Sigmoid colon (tissue), 6 donors: ENCODE measurements at regions not wholly inside any gene's neighbourhood (a gene's known extent, or its start where the extent isn't known, plus 50 kb on each side); places are given as distances from the start of the nearest gene placed in this dataset.

Experiments
- DNase-seq: peaks from one replicate; pipeline ENCODE4 v3.0.0-alpha.2; 2019
- H3K27ac ChIP-seq, 4 donors: fragments of 200-600 bp; sonication (generic); one replicate each; pipeline ENCODE4 v1.5.1; 2016 to 2019; ENCODE audit warnings: mild to moderate bottlenecking in 1 of 4
- H3K27me3 ChIP-seq, 3 donors: fragments of 200-600 bp; sonication (generic); one replicate each; pipeline ENCODE4 v1.5.1; 2019; ENCODE audit warnings: mild to moderate bottlenecking in 1 of 3
- H3K36me3 ChIP-seq, 4 donors: fragments of 200-600 bp; sonication (generic); one replicate each; pipeline ENCODE4 v1.5.1; 2016 to 2019
- H3K4me1 ChIP-seq, 4 donors: fragments of 200-600 bp; sonication (generic); one replicate each; pipeline ENCODE4 v1.5.1; 2017 to 2019
- H3K4me3 ChIP-seq, 4 donors: fragments of 200-600 bp; sonication (generic); one replicate each; pipeline ENCODE4 v1.5.1; 2017 to 2019; ENCODE audit warnings: mild to moderate bottlenecking in 2 of 4, moderate library complexity in 1 of 4
- H3K9me3 ChIP-seq, 4 donors: fragments of 200-600 bp in 3 of 4; sonication (generic) in 3 of 4; one replicate each; pipeline versions ENCODE4 v1.5.1 to v1.6.1; 2013 to 2019
- CTCF ChIP-seq, 4 experiments: fragments of 450-650 bp in 3 of 4; fragments of 200-600 bp in 1 of 4; IDR thresholded peaks; one replicate each; pipeline ENCODE4 v1.5.1; 2016 to 2019; ENCODE audit warnings: antibody characterized with exemption in 4 of 4, mild to moderate bottlenecking in 3 of 4, moderate library complexity in 2 of 4
- EP300 ChIP-seq, 4 donors: sonication (generic); formaldehyde crosslinking; IDR thresholded peaks; one replicate each; pipeline ENCODE4 v1.6.1; 2017; ENCODE audit warnings: antibody characterized with exemption in 4 of 4
- POLR2A ChIP-seq, 2 donors: fragments of 450-650 bp; IDR thresholded peaks; one replicate each; pipeline ENCODE4 v1.6.1; 2016; ENCODE audit warnings: antibody characterized with exemption in 2 of 2, mild to moderate bottlenecking in 2 of 2, moderate library complexity in 2 of 2
- POLR2AphosphoS5 ChIP-seq, 4 donors: sonication (generic); formaldehyde crosslinking; IDR thresholded peaks; one replicate each; pipeline ENCODE4 v1.6.1; 2017; ENCODE audit warnings: antibody characterized with exemption in 4 of 4
- WGBS, 2 donors: extraction: QIAGEN DNeasy Blood & Tissue Kit; methylation state at CpG; one replicate each; pipeline ENCODE4 v1.1.7; 2013; 5-methylcytosine and 5-hydroxymethylcytosine counted together
- intact Hi-C: fragments of 100-400 bp; cut with DNase I; formaldehyde crosslinking; loops from one replicate; pipeline ENCODE4 v1.15.1; 2023
- donor health status: healthy with polysubstance abuse.
- donor health status: healthy.

GRCh38 chr1:84753516-84754385 is 63.5 kb upstream of the SSX2IP start:
- intact Hi-C loops: loop anchor here (5.0 to 10.0 kb wide), 4 partner anchors 86 to 311 kb away; partner anchors contain the start of gene RPF1
- Histone ChIP-seq H3K4me1 (peaks cover 0 to 12% (median 1%) of the 10 kb centered on the region in 4 donors), H3K9me3 (no peaks in the 10 kb centered on the region), H3K36me3 (no peaks in the 10 kb centered on the region), H3K27ac (no peak overlapping the region), H3K27me3 (no peaks in the 10 kb centered on the region), H3K4me3 (no peak overlapping the region)
- DNase-seq: peak; percentile 85
- WGBS, 2 donors: 44 to 47% methylated on average over 16 of the region's 16 CpGs
- TF ChIP-seq EP300 (IDR thresholded peaks at IDR 0.05) (no peak), CTCF (IDR thresholded peaks at IDR 0.05) (peak; percentile 85 to 92 (median 91)), POLR2A (IDR thresholded peaks at IDR 0.05) (no peak)

DNA sequence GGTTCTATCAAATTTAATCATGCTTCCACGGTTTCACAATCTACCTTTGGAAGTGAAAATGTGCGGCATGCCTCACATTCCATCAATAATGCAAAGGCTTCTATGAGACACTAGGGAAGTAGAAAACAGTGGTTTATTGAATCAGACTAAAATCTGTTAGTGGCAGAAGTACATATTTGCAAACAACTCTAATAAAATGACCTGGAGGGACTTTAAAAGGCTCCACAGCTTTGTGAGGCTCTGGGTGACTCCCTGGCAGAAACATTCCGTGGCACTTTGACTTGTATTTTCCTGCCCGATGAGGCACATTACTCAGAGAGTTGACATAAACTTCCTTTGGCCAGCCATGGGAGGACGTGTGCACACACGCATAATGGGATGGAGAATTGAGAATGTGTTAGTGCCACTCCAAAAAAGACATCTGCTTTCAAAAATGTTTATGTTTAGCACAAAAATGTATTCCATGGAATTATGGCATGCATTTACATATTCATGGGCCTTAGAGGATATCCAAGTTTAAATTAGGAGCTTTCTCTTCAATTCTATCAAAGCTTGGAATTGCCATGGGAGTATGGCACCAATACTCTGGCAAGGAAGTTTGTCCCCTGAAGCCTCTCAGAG is 60.0 kb upstream of the SSX2IP start:
- WGBS, 2 donors: 70 to 82% methylated on average over 6 of the region's 6 CpGs
- H3K27me3 ChIP-seq: no peaks in the 10 kb centered on the region
- H3K4me1 ChIP-seq: peaks cover 0 to 8% (median 1%) of the 10 kb centered on the region in 4 donors
- no peak overlapping the region for H3K27ac ChIP-seq
- intact Hi-C loops: loop anchor here (5.0 to 10.0 kb wide), 4 partner anchors 83 to 308 kb away; partner anchors contain the start of gene RPF1
- no peak overlapping the region for H3K4me3 ChIP-seq
- TF ChIP-seq POLR2AphosphoS5 (IDR thresholded peaks at IDR 0.05) (no peak), CTCF (IDR thresholded peaks at IDR 0.05) (no peak), POLR2A (IDR thresholded peaks at IDR 0.05) (no peak), EP300 (IDR thresholded peaks at IDR 0.05) (no peak)
- no peaks in the 10 kb centered on the region for H3K36me3 ChIP-seq
- H3K9me3 ChIP-seq: no peaks in the 10 kb centered on the region
- DNase-seq: no peak

DNA sequence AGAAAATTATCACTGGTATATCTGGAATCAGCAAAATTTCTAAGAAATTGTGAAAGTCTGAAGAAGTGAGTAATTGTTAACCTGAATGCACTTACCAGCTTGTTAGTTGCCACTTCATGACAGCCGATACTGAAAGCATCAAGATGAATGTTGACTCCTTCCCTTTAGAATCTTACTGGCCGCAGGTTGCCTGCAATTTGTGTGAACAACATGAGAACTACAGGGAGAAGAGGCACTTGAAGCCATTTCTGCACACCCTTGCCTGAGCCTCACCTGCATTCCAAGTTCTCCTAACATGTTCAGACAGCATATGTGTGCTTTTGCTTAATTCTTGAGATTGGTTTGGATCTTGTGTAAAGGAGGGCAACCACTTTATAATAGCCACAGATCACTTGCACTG is 59.2 kb upstream of the SSX2IP start:
- Histone ChIP-seq H3K36me3 (no peaks in the 10 kb centered on the region), H3K4me3 (no peak overlapping the region), H3K9me3 (no peaks in the 10 kb centered on the region), H3K4me1 (peaks cover 0 to 8% (median 1%) of the 10 kb centered on the region in 4 donors), H3K27me3 (no peaks in the 10 kb centered on the region), H3K27ac (no peak overlapping the region)
- 84 to 88% methylated on average over 2 of the region's 2 CpGs for WGBS, 2 donors
- intact Hi-C loops: no loop called here
- no peak for TF ChIP-seq EP300 (IDR thresholded peaks at IDR 0.05)
- no peak for TF ChIP-seq POLR2A (IDR thresholded peaks at IDR 0.05)
- TF ChIP-seq CTCF (IDR thresholded peaks at IDR 0.05): no peak
- TF ChIP-seq POLR2AphosphoS5 (IDR thresholded peaks at IDR 0.05): no peak
- no peak for DNase-seq

GRCh38 chr1:84748364-84748763 is 58.1 kb upstream of the SSX2IP start:
- no peak overlapping the region for H3K4me3 ChIP-seq
- TF ChIP-seq POLR2A (IDR thresholded peaks at IDR 0.05) (no peak), EP300 (IDR thresholded peaks at IDR 0.05) (no peak), POLR2AphosphoS5 (IDR thresholded peaks at IDR 0.05) (no peak), CTCF (IDR thresholded peaks at IDR 0.05) (no peak)
- H3K9me3 ChIP-seq: no peaks in the 10 kb centered on the region
- no peak overlapping the region for H3K27ac ChIP-seq
- intact Hi-C loops: no loop called here
- no peak for DNase-seq
- peaks cover 0 to 3% (median under 1%) of the 10 kb centered on the region in 4 donors for H3K4me1 ChIP-seq
- no peaks in the 10 kb centered on the region for H3K36me3 ChIP-seq
- no peaks in the 10 kb centered on the region for H3K27me3 ChIP-seq
- 94 to 95% methylated on average over 3 of the region's 3 CpGs for WGBS, 2 donors
